ENCODE measurements at regions not wholly inside any gene's neighbourhood (a gene's known extent, or its start where the extent isn't known, plus 50 kb on each side); places are given as distances from the start of the nearest gene placed in this dataset.

DNA sequence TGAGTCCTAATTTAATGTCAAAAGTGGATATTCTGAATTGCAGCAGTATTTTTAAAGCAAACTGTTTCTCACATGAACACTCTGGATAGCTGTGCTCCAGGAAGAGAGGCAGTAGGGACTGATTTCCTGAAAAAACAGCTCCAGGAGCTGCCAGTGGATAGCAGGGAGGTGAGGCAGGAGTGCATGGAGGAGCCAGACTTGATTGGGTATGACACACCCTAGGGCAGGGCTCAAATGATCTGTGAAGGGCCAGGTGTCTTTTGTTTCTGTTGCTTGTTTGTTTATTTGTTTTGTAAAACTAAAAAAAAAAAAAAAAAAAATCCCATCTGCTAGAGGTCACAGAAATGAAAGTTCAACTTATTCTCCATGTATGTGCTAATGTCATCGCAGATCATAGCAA is 83.4 kb downstream of the ADRB2 start:
- no peak for DNase-seq
- no peak overlapping the region for H3K27ac ChIP-seq (ENCODE audit: low read depth, low read length)
- H2BK120ac ChIP-seq (ENCODE audit: insufficient read depth, low read length, poor library complexity), result no peak overlapping the region
- no peaks in the 10 kb centered on the region for H3K27me3 ChIP-seq (ENCODE audit: insufficient read depth, low read length)
- no peak overlapping the region for H3K4me3 ChIP-seq (ENCODE audit: low read depth, low read length)
- H2BK5ac ChIP-seq (ENCODE audit: low read depth, low read length, poor library complexity), result no peak overlapping the region
- H3K9ac ChIP-seq (ENCODE audit: low read length), result no peak overlapping the region
- no peaks in the 10 kb centered on the region for H3K79me2 ChIP-seq (ENCODE audit: control insufficient read depth, insufficient read depth, low read length, poor library complexity)
- H3K4ac ChIP-seq (ENCODE audit: low read depth, low read length), result no peak overlapping the region
- H4K12ac ChIP-seq (ENCODE audit: low read depth, low read length), result no peak overlapping the region
- no peak overlapping the region for H2AFZ ChIP-seq (ENCODE audit: insufficient read depth, low read length, poor library complexity)
- no peak overlapping the region for H3K18ac ChIP-seq (ENCODE audit: low read length)
- H4K8ac ChIP-seq (ENCODE audit: low read depth, low read length), result no peak overlapping the region
- no CpG with 5 or more reads among the region's 1 CpG for WGBS (ENCODE audit: extremely low coverage, insufficient coverage, insufficient read length)
- no peak overlapping the region for H2AK5ac ChIP-seq (ENCODE audit: low read length)
- H4K91ac ChIP-seq (ENCODE audit: low read depth, low read length), result no peak overlapping the region
- no peaks in the 10 kb centered on the region for H3K9me3 ChIP-seq (ENCODE audit: insufficient read depth, low read depth, low read length)
- peaks cover 3 to 8% of the 10 kb centered on the region in 2 experiments for H3K4me1 ChIP-seq (ENCODE audit: control insufficient read depth in 1 of 2, insufficient read depth in 2 of 2, low read length in 2 of 2)
- no peak overlapping the region for H2BK12ac ChIP-seq (ENCODE audit: low read length)
- H3K14ac ChIP-seq (ENCODE audit: low read length), result no peak overlapping the region
- H3K23ac ChIP-seq (ENCODE audit: low read length), result no peak overlapping the region
- H3K4me2 ChIP-seq (ENCODE audit: low read length), result no peak overlapping the region
- no peaks in the 10 kb centered on the region for H3K36me3 ChIP-seq (ENCODE audit: control insufficient read depth in 1 of 2, insufficient read depth in 2 of 2, low read length in 2 of 2)
- no peaks in the 10 kb centered on the region for H3K79me1 ChIP-seq (ENCODE audit: low read length)

DNA sequence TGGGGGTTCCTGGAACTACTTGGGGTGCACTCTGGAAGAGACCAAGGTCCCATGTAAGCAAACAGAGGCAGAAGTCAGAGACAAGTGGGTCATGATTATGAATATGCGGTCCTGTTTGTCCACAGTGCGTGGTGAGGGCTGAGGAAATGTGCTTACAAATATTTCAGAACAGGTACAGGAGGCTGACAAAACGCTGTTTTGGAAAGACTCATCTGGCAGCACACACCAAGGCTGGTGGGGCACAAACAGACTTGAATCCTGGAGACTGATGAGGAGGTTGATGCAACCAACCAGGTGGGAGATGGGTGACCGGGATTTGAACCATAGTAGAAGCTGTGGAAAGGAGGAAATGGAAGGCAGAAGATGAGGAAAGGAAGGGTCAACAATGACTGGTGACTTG is 83.8 kb downstream of the ADRB2 start:
- Histone ChIP-seq H3K9ac (ENCODE audit: low read length) (no peak overlapping the region), H4K12ac (ENCODE audit: low read depth, low read length) (no peak overlapping the region), H3K14ac (ENCODE audit: low read length) (no peak overlapping the region), H3K4ac (ENCODE audit: low read depth, low read length) (no peak overlapping the region), H2BK5ac (ENCODE audit: low read depth, low read length, poor library complexity) (no peak overlapping the region), H2AK5ac (ENCODE audit: low read length) (no peak overlapping the region), H3K18ac (ENCODE audit: low read length) (no peak overlapping the region), H3K79me1 (ENCODE audit: low read length) (peaks cover 3% of the 10 kb centered on the region), H4K8ac (ENCODE audit: low read depth, low read length) (no peak overlapping the region), H2BK120ac (ENCODE audit: insufficient read depth, low read length, poor library complexity) (no peak overlapping the region), H3K27ac (ENCODE audit: low read depth, low read length) (no peak overlapping the region), H2BK12ac (ENCODE audit: low read length) (no peak overlapping the region), H3K4me1 (ENCODE audit: control insufficient read depth in 1 of 2, insufficient read depth in 2 of 2, low read length in 2 of 2) (peaks cover 3 to 12% of the 10 kb centered on the region in 2 experiments), H3K23ac (ENCODE audit: low read length) (no peak overlapping the region), H2AFZ (ENCODE audit: insufficient read depth, low read length, poor library complexity) (no peak overlapping the region), H4K91ac (ENCODE audit: low read depth, low read length) (no peak overlapping the region), H3K36me3 (ENCODE audit: control insufficient read depth in 1 of 2, insufficient read depth in 2 of 2, low read length in 2 of 2) (no peaks in the 10 kb centered on the region), H3K4me3 (ENCODE audit: low read depth, low read length) (no peak overlapping the region), H3K27me3 (ENCODE audit: insufficient read depth, low read length) (no peaks in the 10 kb centered on the region), H3K79me2 (ENCODE audit: control insufficient read depth, insufficient read depth, low read length, poor library complexity) (no peaks in the 10 kb centered on the region), H3K9me3 (ENCODE audit: insufficient read depth, low read depth, low read length) (no peaks in the 10 kb centered on the region), H3K4me2 (ENCODE audit: low read length) (no peak overlapping the region)
- no CpG with 5 or more reads among the region's 4 CpGs for WGBS (ENCODE audit: extremely low coverage, insufficient coverage, insufficient read length)
- DNase-seq, result no peak

GRCh38 chr5:148910686-148911361 is 84.4 kb downstream of the ADRB2 start:
- peak in 1 of 2 donors; percentile 14 for DNase-seq
- Histone ChIP-seq H2BK12ac (ENCODE audit: low read length) (no peak overlapping the region), H3K79me1 (ENCODE audit: low read length) (peaks cover 3% of the 10 kb centered on the region), H3K27ac (ENCODE audit: low read depth, low read length) (no peak overlapping the region), H3K23ac (ENCODE audit: low read length) (no peak overlapping the region), H3K9ac (ENCODE audit: low read length) (no peak overlapping the region), H3K4me1 (ENCODE audit: control insufficient read depth in 1 of 2, insufficient read depth in 2 of 2, low read length in 2 of 2) (peaks cover 3 to 12% of the 10 kb centered on the region in 2 experiments), H2BK5ac (ENCODE audit: low read depth, low read length, poor library complexity) (no peak overlapping the region), H4K91ac (ENCODE audit: low read depth, low read length) (no peak overlapping the region), H4K8ac (ENCODE audit: low read depth, low read length) (no peak overlapping the region), H3K4ac (ENCODE audit: low read depth, low read length) (no peak overlapping the region), H4K12ac (ENCODE audit: low read depth, low read length) (no peak overlapping the region), H3K4me3 (ENCODE audit: low read depth, low read length) (no peak overlapping the region), H3K9me3 (ENCODE audit: insufficient read depth, low read depth, low read length) (no peaks in the 10 kb centered on the region), H2BK120ac (ENCODE audit: insufficient read depth, low read length, poor library complexity) (no peak overlapping the region), H2AFZ (ENCODE audit: insufficient read depth, low read length, poor library complexity) (no peak overlapping the region), H3K79me2 (ENCODE audit: control insufficient read depth, insufficient read depth, low read length, poor library complexity) (no peaks in the 10 kb centered on the region), H3K18ac (ENCODE audit: low read length) (no peak overlapping the region), H3K4me2 (ENCODE audit: low read length) (no peak overlapping the region), H3K36me3 (ENCODE audit: control insufficient read depth in 1 of 2, insufficient read depth in 2 of 2, low read length in 2 of 2) (no peaks in the 10 kb centered on the region), H3K14ac (ENCODE audit: low read length) (no peak overlapping the region), H3K27me3 (ENCODE audit: insufficient read depth, low read length) (no peaks in the 10 kb centered on the region), H2AK5ac (ENCODE audit: low read length) (no peak overlapping the region)
- no CpG with 5 or more reads among the region's 8 CpGs for WGBS (ENCODE audit: extremely low coverage, insufficient coverage, insufficient read length)

DNA sequence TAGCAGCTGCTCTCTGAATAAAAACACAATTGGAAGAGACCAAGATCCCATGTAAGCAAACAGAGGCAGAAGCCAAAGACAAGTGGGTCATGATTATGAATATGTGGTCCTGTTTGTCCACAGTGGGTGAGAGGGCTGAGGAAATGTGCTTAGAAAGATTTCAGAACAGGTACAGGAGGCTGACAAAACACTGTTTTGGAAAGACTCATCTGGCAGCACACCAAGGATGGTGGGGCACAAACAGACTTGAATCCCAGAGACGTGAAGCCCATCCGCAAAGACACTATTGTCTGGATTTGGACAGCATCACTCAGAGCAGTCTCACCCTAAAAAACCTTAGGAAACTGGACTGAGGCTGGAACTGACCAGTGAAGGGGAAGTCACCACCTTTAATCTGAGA is 85.0 kb downstream of the ADRB2 start:
- no peak overlapping the region for H3K4me2 ChIP-seq (ENCODE audit: low read length)
- no CpG with 5 or more reads among the region's 2 CpGs for WGBS (ENCODE audit: extremely low coverage, insufficient coverage, insufficient read length)
- H3K4me1 ChIP-seq (ENCODE audit: control insufficient read depth in 1 of 2, insufficient read depth in 2 of 2, low read length in 2 of 2), result peaks cover 3 to 12% of the 10 kb centered on the region in 2 experiments
- H2BK5ac ChIP-seq (ENCODE audit: low read depth, low read length, poor library complexity), result no peak overlapping the region
- no peaks in the 10 kb centered on the region for H3K27me3 ChIP-seq (ENCODE audit: insufficient read depth, low read length)
- no peak overlapping the region for H4K8ac ChIP-seq (ENCODE audit: low read depth, low read length)
- no peaks in the 10 kb centered on the region for H3K36me3 ChIP-seq (ENCODE audit: control insufficient read depth in 1 of 2, insufficient read depth in 2 of 2, low read length in 2 of 2)
- H2AFZ ChIP-seq (ENCODE audit: insufficient read depth, low read length, poor library complexity), result no peak overlapping the region
- H3K9me3 ChIP-seq (ENCODE audit: insufficient read depth, low read depth, low read length), result no peaks in the 10 kb centered on the region
- no peak for DNase-seq
- H2BK120ac ChIP-seq (ENCODE audit: insufficient read depth, low read length, poor library complexity), result no peak overlapping the region
- H3K27ac ChIP-seq (ENCODE audit: low read depth, low read length), result no peak overlapping the region
- no peak overlapping the region for H2BK12ac ChIP-seq (ENCODE audit: low read length)
- H3K79me1 ChIP-seq (ENCODE audit: low read length), result peaks cover 3% of the 10 kb centered on the region
- no peaks in the 10 kb centered on the region for H3K79me2 ChIP-seq (ENCODE audit: control insufficient read depth, insufficient read depth, low read length, poor library complexity)
- H3K9ac ChIP-seq (ENCODE audit: low read length), result no peak overlapping the region
- no peak overlapping the region for H2AK5ac ChIP-seq (ENCODE audit: low read length)
- no peak overlapping the region for H3K4ac ChIP-seq (ENCODE audit: low read depth, low read length)
- no peak overlapping the region for H4K91ac ChIP-seq (ENCODE audit: low read depth, low read length)
- H4K12ac ChIP-seq (ENCODE audit: low read depth, low read length), result no peak overlapping the region
- H3K4me3 ChIP-seq (ENCODE audit: low read depth, low read length), result no peak overlapping the region
- no peak overlapping the region for H3K18ac ChIP-seq (ENCODE audit: low read length)
- H3K23ac ChIP-seq (ENCODE audit: low read length), result no peak overlapping the region
- no peak overlapping the region for H3K14ac ChIP-seq (ENCODE audit: low read length)
